Thyroid gland (tissue), 4 donors: ENCODE measurements at regions not wholly inside any gene's neighbourhood (a gene's known extent, or its start where the extent isn't known, plus 50 kb on each side); places are given as distances from the start of the nearest gene placed in this dataset.

Source experiments
- POLR2A ChIP-seq, 2 donors: fragments of 450-650 bp; IDR thresholded peaks; one replicate each; pipeline ENCODE4 v1.6.1; 2017; ENCODE audit warnings: antibody characterized with exemption in 2 of 2, mild to moderate bottlenecking in 2 of 2, moderate library complexity in 1 of 2
- TF ChIP-seq, protein P1 (sequence below), 6 experiments: fragments of 200-600 bp in 3 of 6; fragments of 450-650 bp in 3 of 6; sonication (generic) in 3 of 6; IDR thresholded peaks; one replicate each; pipeline ENCODE4 v1.5.1; 2016 to 2019; ENCODE audit warnings: antibody characterized with exemption in 6 of 6, mild to moderate bottlenecking in 2 of 6, inconsistent platforms in 1 of 6, moderate library complexity in 1 of 6

DNA sequence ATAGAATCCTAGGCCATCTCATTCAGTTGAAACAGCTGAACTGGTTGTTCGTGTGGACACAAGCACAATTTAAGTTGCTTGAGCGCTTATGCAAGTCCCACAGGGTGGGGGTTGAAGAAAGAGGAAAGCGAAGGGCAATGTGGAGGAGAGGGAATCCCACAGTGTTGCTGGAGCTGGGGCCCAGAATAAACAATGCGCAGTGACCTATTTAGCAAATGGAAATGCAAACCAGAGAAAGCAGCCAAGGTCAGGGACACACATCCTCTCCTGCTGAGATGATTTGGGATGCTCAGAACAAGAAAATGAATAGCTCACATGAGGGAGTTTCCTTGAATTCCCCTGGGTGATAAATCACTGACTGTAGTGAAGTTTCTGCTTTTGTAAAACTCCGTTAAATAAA lies 838.3 kb downstream of the TLE4 start:
- TF ChIP-seq, protein P1, sequence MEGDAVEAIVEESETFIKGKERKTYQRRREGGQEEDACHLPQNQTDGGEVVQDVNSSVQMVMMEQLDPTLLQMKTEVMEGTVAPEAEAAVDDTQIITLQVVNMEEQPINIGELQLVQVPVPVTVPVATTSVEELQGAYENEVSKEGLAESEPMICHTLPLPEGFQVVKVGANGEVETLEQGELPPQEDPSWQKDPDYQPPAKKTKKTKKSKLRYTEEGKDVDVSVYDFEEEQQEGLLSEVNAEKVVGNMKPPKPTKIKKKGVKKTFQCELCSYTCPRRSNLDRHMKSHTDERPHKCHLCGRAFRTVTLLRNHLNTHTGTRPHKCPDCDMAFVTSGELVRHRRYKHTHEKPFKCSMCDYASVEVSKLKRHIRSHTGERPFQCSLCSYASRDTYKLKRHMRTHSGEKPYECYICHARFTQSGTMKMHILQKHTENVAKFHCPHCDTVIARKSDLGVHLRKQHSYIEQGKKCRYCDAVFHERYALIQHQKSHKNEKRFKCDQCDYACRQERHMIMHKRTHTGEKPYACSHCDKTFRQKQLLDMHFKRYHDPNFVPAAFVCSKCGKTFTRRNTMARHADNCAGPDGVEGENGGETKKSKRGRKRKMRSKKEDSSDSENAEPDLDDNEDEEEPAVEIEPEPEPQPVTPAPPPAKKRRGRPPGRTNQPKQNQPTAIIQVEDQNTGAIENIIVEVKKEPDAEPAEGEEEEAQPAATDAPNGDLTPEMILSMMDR (IDR thresholded peaks at IDR 0.05), result no peak
- no peak for TF ChIP-seq POLR2A (IDR thresholded peaks at IDR 0.05)
